ENCODE measurements at regions not wholly inside any gene's neighbourhood (a gene's known extent, or its start where the extent isn't known, plus 50 kb on each side); places are given as distances from the start of the nearest gene placed in this dataset.

DNA sequence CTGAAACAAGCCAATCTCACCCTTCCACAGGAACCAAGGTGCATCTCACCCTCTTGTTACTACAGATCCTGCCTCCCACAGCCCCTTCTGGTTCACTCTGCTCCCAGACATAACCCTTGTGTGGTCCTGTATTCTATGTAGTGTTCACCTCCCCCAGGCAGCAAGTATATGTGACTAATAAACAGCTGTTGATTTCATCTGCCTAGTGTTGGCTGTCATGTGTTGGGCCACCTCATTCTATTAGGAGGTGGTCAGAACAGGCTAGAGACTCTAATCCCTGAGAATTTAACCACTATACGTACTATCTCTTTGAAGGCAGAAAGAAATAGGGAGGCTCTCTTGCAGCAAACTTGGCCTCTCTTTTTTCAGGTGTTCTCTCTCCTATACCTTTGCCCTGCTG is 134.3 kb upstream of the RPL34 start:
- FAIRE-seq (no peak), DNase-seq (ENCODE audit: low read depth) (no peak)
- TF ChIP-seq, protein P1, sequence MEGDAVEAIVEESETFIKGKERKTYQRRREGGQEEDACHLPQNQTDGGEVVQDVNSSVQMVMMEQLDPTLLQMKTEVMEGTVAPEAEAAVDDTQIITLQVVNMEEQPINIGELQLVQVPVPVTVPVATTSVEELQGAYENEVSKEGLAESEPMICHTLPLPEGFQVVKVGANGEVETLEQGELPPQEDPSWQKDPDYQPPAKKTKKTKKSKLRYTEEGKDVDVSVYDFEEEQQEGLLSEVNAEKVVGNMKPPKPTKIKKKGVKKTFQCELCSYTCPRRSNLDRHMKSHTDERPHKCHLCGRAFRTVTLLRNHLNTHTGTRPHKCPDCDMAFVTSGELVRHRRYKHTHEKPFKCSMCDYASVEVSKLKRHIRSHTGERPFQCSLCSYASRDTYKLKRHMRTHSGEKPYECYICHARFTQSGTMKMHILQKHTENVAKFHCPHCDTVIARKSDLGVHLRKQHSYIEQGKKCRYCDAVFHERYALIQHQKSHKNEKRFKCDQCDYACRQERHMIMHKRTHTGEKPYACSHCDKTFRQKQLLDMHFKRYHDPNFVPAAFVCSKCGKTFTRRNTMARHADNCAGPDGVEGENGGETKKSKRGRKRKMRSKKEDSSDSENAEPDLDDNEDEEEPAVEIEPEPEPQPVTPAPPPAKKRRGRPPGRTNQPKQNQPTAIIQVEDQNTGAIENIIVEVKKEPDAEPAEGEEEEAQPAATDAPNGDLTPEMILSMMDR (IDR thresholded peaks at IDR 0.05; ENCODE audit: insufficient read depth, low read length, severe bottlenecking), result no peak
- H3K27me3 ChIP-seq (ENCODE audit: control insufficient read depth, insufficient read depth, low read length), result no peaks in the 10 kb centered on the region
- no peaks in the 10 kb centered on the region for H3K36me3 ChIP-seq (ENCODE audit: control insufficient read depth, insufficient read depth, low read length)
- H3K4me3 ChIP-seq (ENCODE audit: low read depth, low read length), result no peak overlapping the region

DNA sequence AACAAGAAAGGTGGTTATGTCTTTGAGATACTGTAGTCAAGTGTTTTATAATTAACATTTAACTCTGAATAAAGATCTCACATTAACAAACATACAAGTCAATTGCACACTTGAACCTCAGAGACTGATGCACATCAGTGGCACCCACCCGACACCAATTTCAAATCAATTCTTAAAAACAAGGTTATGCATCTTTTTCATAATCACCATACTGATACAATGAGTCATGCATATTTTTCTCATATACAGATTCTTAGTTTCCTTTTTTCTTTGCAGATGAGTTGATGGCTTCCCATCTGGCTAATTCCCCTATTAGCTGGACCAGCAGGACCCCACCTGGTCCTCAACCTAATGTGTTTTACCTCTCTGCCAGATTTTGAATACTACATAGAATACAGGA is 136.2 kb upstream of the RPL34 start:
- FAIRE-seq (no peak), DNase-seq (ENCODE audit: low read depth) (peak; percentile 15)
- no peaks in the 10 kb centered on the region for H3K36me3 ChIP-seq (ENCODE audit: control insufficient read depth, insufficient read depth, low read length)
- H3K27me3 ChIP-seq (ENCODE audit: control insufficient read depth, insufficient read depth, low read length), result no peaks in the 10 kb centered on the region
- TF ChIP-seq, protein P1 (IDR thresholded peaks at IDR 0.05; ENCODE audit: insufficient read depth, low read length, severe bottlenecking), result no peak
- no peak overlapping the region for H3K4me3 ChIP-seq (ENCODE audit: low read depth, low read length)

DNA sequence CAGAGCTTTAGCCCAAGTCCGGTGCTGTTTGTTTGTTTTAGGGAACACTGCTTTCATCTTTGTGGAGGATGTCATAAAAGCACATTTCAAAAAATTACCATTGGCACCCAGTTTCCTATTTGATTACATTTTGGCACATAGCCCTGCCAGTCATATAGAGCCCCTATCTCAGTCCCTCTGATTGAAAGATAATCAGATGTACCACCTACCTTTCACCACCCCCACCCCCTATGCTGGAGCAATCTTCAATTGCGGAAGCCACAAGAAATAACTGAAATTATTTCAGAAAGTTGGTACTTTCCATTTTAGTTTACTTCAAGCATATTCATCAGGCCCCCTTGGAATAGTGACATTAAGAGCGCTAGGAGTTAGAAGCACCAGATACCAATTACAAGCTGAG is 136.7 kb upstream of the RPL34 start:
- TF ChIP-seq, protein P1 (IDR thresholded peaks at IDR 0.05; ENCODE audit: insufficient read depth, low read length, severe bottlenecking), result no peak
- DNase-seq (ENCODE audit: low read depth), result no peak
- FAIRE-seq, result no peak
- Histone ChIP-seq H3K27me3 (ENCODE audit: control insufficient read depth, insufficient read depth, low read length) (no peaks in the 10 kb centered on the region), H3K36me3 (ENCODE audit: control insufficient read depth, insufficient read depth, low read length) (no peaks in the 10 kb centered on the region), H3K4me3 (ENCODE audit: low read depth, low read length) (no peak overlapping the region)

DNA sequence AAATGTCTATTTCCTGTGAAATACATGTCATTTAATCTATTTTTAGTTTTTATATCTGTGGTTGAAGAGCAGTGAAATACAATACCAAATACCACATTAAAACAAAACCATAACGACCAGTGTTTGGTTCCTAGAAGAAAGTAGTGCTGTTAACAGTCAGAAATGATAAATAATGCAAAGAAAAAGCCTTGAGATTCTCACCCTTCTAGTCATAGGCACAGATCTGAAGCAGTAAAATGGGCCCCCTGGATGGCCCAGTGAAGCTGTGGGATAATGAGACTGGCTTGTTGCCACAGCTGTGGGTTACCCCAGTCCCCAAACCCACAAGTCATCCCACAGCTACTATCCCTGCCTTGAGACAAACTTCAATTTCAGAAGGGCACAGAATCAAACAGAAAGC is 137.3 kb upstream of the RPL34 start:
- Histone ChIP-seq H3K4me3 (ENCODE audit: low read depth, low read length) (no peak overlapping the region), H3K36me3 (ENCODE audit: control insufficient read depth, insufficient read depth, low read length) (no peaks in the 10 kb centered on the region), H3K27me3 (ENCODE audit: control insufficient read depth, insufficient read depth, low read length) (no peaks in the 10 kb centered on the region)
- DNase-seq (ENCODE audit: low read depth) (no peak), FAIRE-seq (no peak)
- TF ChIP-seq, protein P1 (IDR thresholded peaks at IDR 0.05; ENCODE audit: insufficient read depth, low read length, severe bottlenecking), result no peak

DNA sequence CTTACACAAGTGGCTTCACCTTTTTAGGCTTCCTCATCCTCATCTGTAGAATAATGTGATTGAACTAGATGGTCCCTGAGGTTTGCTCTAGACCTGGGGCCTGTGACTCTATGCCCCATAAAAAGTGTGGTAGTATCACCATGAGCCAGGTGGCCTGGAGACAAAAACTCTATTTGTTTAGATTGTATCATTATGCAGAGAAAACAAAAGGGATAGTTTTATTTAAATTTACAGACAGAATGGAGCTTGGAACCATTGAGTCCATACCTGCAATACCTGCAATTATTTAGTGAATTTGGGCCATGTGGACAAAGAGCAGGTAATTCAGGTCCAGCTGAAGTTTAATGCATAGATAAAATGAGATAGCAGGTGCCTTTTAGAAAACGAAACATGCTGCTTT is 139.5 kb upstream of the RPL34 start:
- Histone ChIP-seq H3K4me3 (ENCODE audit: low read depth, low read length) (no peak overlapping the region), H3K36me3 (ENCODE audit: control insufficient read depth, insufficient read depth, low read length) (no peaks in the 10 kb centered on the region), H3K27me3 (ENCODE audit: control insufficient read depth, insufficient read depth, low read length) (no peaks in the 10 kb centered on the region)
- TF ChIP-seq, protein P1 (IDR thresholded peaks at IDR 0.05; ENCODE audit: insufficient read depth, low read length, severe bottlenecking), result no peak
- FAIRE-seq, result no peak
- no peak for DNase-seq (ENCODE audit: low read depth)

DNA sequence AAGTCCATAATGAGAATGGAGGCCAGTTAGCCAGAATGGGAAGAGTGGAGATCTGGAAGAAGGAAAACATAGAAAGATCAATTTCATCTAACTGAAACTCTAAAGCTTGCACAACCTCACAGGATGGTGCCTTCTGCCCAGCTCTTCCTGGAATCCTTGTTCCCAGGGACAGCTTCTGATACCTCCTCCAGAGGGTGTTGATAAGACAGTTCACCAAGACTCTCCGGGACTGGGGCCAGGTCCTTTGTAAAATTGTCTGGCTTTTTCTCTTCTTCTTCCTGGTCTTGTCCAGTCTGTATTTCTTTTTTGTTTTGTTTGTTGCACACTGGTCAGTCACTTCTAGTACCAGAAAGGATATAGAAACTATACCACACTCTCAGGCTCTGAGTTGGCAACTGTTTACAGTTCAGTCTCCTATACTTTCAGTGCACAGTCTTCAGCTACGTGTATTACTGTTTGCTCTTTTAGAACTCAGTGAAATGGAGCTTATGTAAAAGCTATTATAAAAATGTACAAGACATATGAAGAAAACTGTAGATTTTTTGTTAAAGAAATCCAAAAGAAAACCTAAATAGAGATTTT is 142.8 kb upstream of the RPL34 start:
- TF ChIP-seq, protein P1 (IDR thresholded peaks at IDR 0.05; ENCODE audit: insufficient read depth, low read length, severe bottlenecking), result no peak
- DNase-seq (ENCODE audit: low read depth) (no peak), FAIRE-seq (no peak)
- H3K36me3 ChIP-seq (ENCODE audit: control insufficient read depth, insufficient read depth, low read length), result no peaks in the 10 kb centered on the region
- H3K4me3 ChIP-seq (ENCODE audit: low read depth, low read length), result no peak overlapping the region
- no peaks in the 10 kb centered on the region for H3K27me3 ChIP-seq (ENCODE audit: control insufficient read depth, insufficient read depth, low read length)
